ENCODE measurements at regions not wholly inside any gene's neighbourhood (a gene's known extent, or its start where the extent isn't known, plus 50 kb on each side); places are given as distances from the start of the nearest gene placed in this dataset.

- Histone ChIP-seq H3K4me3 (ENCODE audit: low read depth, low read length) (no peak overlapping the region), H3K36me3 (ENCODE audit: control insufficient read depth, insufficient read depth, low read length) (no peaks in the 10 kb centered on the region), H3K27me3 (ENCODE audit: control insufficient read depth, insufficient read depth, low read length) (no peaks in the 10 kb centered on the region)
- TF ChIP-seq CTCF (IDR thresholded peaks at IDR 0.05; ENCODE audit: insufficient read depth, low read depth, low read length): no peak
- CTCF ChIA-PET: no interaction called here
- POLR2A ChIA-PET: no interaction called here
- DNase-seq (ENCODE audit: low read depth): no peak
Measured at GRCh38 chr12:85693093-85693665, 143.0 kb downstream of the RASSF9 start.

- Histone ChIP-seq H3K4me3 (ENCODE audit: low read depth, low read length) (no peak overlapping the region), H3K36me3 (ENCODE audit: control insufficient read depth, insufficient read depth, low read length) (no peaks in the 10 kb centered on the region), H3K27me3 (ENCODE audit: control insufficient read depth, insufficient read depth, low read length) (no peaks in the 10 kb centered on the region)
- no peak for DNase-seq (ENCODE audit: low read depth)
- TF ChIP-seq CTCF (IDR thresholded peaks at IDR 0.05; ENCODE audit: insufficient read depth, low read depth, low read length): no peak
- ChIA-PET CTCF (interaction anchor here (1.0 kb wide), 1 partner anchor 17 kb away, joined by 3 read pairs; no protein-coding TSS in a partner anchor), POLR2A (no interaction called here)
Measured at GRCh38 chr12:85695097-85695715, 141.0 kb downstream of the RASSF9 start.

GRCh38 chr12:85697003-85697402 is 139.2 kb downstream of the RASSF9 start:
- DNase-seq (ENCODE audit: low read depth): no peak
- ChIA-PET CTCF (no interaction called here), POLR2A (no interaction called here)
- no peaks in the 10 kb centered on the region for H3K27me3 ChIP-seq (ENCODE audit: control insufficient read depth, insufficient read depth, low read length)
- TF ChIP-seq CTCF (IDR thresholded peaks at IDR 0.05; ENCODE audit: insufficient read depth, low read depth, low read length): no peak
- no peaks in the 10 kb centered on the region for H3K36me3 ChIP-seq (ENCODE audit: control insufficient read depth, insufficient read depth, low read length)
- H3K4me3 ChIP-seq (ENCODE audit: low read depth, low read length): no peak overlapping the region

GRCh38 chr12:85698937-85699336 is 137.3 kb downstream of the RASSF9 start:
- DNase-seq (ENCODE audit: low read depth): no peak
- TF ChIP-seq CTCF (IDR thresholded peaks at IDR 0.05; ENCODE audit: insufficient read depth, low read depth, low read length): no peak
- POLR2A ChIA-PET: no interaction called here
- no peaks in the 10 kb centered on the region for H3K36me3 ChIP-seq (ENCODE audit: control insufficient read depth, insufficient read depth, low read length)
- CTCF ChIA-PET: interaction anchor here (1.5 kb wide), 1 partner anchor 168 kb away, joined by 3 read pairs; no protein-coding TSS in a partner anchor
- no peak overlapping the region for H3K4me3 ChIP-seq (ENCODE audit: low read depth, low read length)
- no peaks in the 10 kb centered on the region for H3K27me3 ChIP-seq (ENCODE audit: control insufficient read depth, insufficient read depth, low read length)

- Histone ChIP-seq H3K36me3 (ENCODE audit: control insufficient read depth, insufficient read depth, low read length) (no peaks in the 10 kb centered on the region), H3K4me3 (ENCODE audit: low read depth, low read length) (no peak overlapping the region), H3K27me3 (ENCODE audit: control insufficient read depth, insufficient read depth, low read length) (no peaks in the 10 kb centered on the region)
- TF ChIP-seq CTCF (IDR thresholded peaks at IDR 0.05; ENCODE audit: insufficient read depth, low read depth, low read length): no peak
- ChIA-PET POLR2A (no interaction called here), CTCF (no interaction called here)
- DNase-seq (ENCODE audit: low read depth): no peak
Measured at GRCh38 chr12:85708775-85709174, 127.4 kb downstream of the RASSF9 start.
